IMR-90 (cell line): ENCODE measurements at regions not wholly inside any gene's neighbourhood (a gene's known extent, or its start where the extent isn't known, plus 50 kb on each side); places are given as distances from the start of the nearest gene placed in this dataset.

Source experiments
- ATAC-seq: fragments of 200-7000 bp; cut with Tn5 transposase; 2 replicates; pipeline ENCODE4 v1.9.1; 2020; ENCODE audit warnings: low read depth, mild to moderate bottlenecking, moderate library complexity
- BruUV-seq: library from RNA; stranded (reverse); fragments of 400-500 nt; replicated peaks from 2 replicates; lab custom pipeline; 2021; lab: Mats Ljungman, UMichigan
- CTCF ChIA-PET: fragments of 300-600 bp; formaldehyde crosslinking; extraction: SDS; loops from one replicate; lab custom pipeline; 2021; ENCODE audit warnings: antibody characterized with exemption; lab: Yijun Ruan, JAX
- POLR2A ChIA-PET: fragments of 300-600 bp; sonication (Branson Sonifier 250); formaldehyde crosslinking; loops from one replicate; lab custom pipeline; 2022; ENCODE audit warnings: antibody characterized with exemption; ENCODE audit not compliant: unreplicated experiment; lab: Charles Lee
- DNase-seq: peaks from one replicate; pipeline ENCODE4 v3.0.0; 2013
- H2AFZ ChIP-seq: replicated peaks from 2 replicates; pipeline ENCODE3; 2013; ENCODE audit warnings: low read length, mild to moderate bottlenecking; ENCODE audit not compliant: poor library complexity
- H2AK5ac ChIP-seq: 2 replicates; pipeline ENCODE4 v1.6.1; 2013; ENCODE audit warnings: low read depth, low read length, inconsistent platforms
- H2AK9ac ChIP-seq: replicated peaks from 2 replicates; pipeline ENCODE3; 2013; ENCODE audit warnings: mild to moderate bottlenecking, low read depth, low read length, moderate library complexity; ENCODE audit not compliant: poor library complexity
- H2BK120ac ChIP-seq: 2 replicates; pipeline ENCODE4 v1.6.1; 2013; ENCODE audit warnings: low read depth, low read length, inconsistent platforms
- H2BK15ac ChIP-seq: 3 replicates; pipeline ENCODE4 v1.6.1; 2013; ENCODE audit warnings: low read depth, low read length, inconsistent platforms
- H2BK20ac ChIP-seq: 2 replicates; pipeline ENCODE4 v1.6.1; 2013; ENCODE audit warnings: low read depth, mild to moderate bottlenecking, inconsistent platforms, low read length, moderate library complexity
- H2BK5ac ChIP-seq: 2 replicates; pipeline ENCODE4 v1.6.1; 2013; ENCODE audit warnings: mild to moderate bottlenecking, low read depth, low read length, inconsistent platforms; ENCODE audit not compliant: poor library complexity, severe bottlenecking
- H3K14ac ChIP-seq: replicated peaks from 2 replicates; pipeline ENCODE4 v1.6.1; 2013; ENCODE audit warnings: low read depth, low read length, inconsistent platforms
- H3K18ac ChIP-seq: 2 replicates; pipeline ENCODE4 v1.6.1; 2013; ENCODE audit warnings: low read depth, low read length, control low read depth
- H3K23ac ChIP-seq: 2 replicates; pipeline ENCODE4 v1.6.1; 2013; ENCODE audit warnings: low read depth, low read length, inconsistent platforms
- H3K27ac ChIP-seq: 2 replicates; pipeline ENCODE4 v1.5.1; 2013; ENCODE audit warnings: mild to moderate bottlenecking, control low read depth, low read length; ENCODE audit not compliant: insufficient read depth
- H3K27me3 ChIP-seq: 2 replicates; pipeline ENCODE4 v1.6.1; 2013; ENCODE audit warnings: low read length; ENCODE audit not compliant: control insufficient read depth, insufficient read depth
- H3K36me3 ChIP-seq: 2 replicates; pipeline ENCODE4 v1.6.1; 2013; ENCODE audit warnings: low read length, mixed read lengths; ENCODE audit not compliant: control insufficient read depth, insufficient read depth
- H3K4ac ChIP-seq: 2 replicates; pipeline ENCODE4 v1.6.1; 2013; ENCODE audit warnings: low read depth, low read length, inconsistent platforms
- H3K4me1 ChIP-seq: 2 replicates; pipeline ENCODE4 v1.6.1; 2013; ENCODE audit warnings: low read length, mixed read lengths; ENCODE audit not compliant: control insufficient read depth, insufficient read depth
- H3K4me2 ChIP-seq: 2 replicates; pipeline ENCODE4 v1.6.1; 2013; ENCODE audit warnings: low read depth, mild to moderate bottlenecking, control low read depth, low read length, moderate library complexity
- H3K4me3 ChIP-seq: 2 replicates; pipeline ENCODE4 v1.5.1; 2013; ENCODE audit warnings: low read depth, mild to moderate bottlenecking, control low read depth, low read length, moderate library complexity; ENCODE audit not compliant: insufficient read depth
- H3K56ac ChIP-seq: 2 replicates; pipeline ENCODE4 v1.6.1; 2013; ENCODE audit warnings: low read length, inconsistent platforms; ENCODE audit not compliant: insufficient read depth; ENCODE audit errors: extremely low read depth
- H3K79me1 ChIP-seq, 2 experiments: 2 replicates each; pipeline ENCODE4 v1.6.1; 2013; ENCODE audit warnings: low read length in 2 of 2, inconsistent platforms in 1 of 2, low read depth in 1 of 2
- H3K9ac ChIP-seq: 2 replicates; pipeline ENCODE4 v1.6.1; 2013; ENCODE audit warnings: low read depth, low read length, control low read depth
- H3K9me1 ChIP-seq: 2 replicates; pipeline ENCODE4 v1.6.1; 2013; ENCODE audit warnings: low read length, inconsistent platforms; ENCODE audit not compliant: insufficient read depth
- H3K9me3 ChIP-seq: 2 replicates; pipeline ENCODE4 v1.6.1; 2013; ENCODE audit warnings: low read length; ENCODE audit not compliant: control insufficient read depth, insufficient read depth
- H4K20me1 ChIP-seq: 2 replicates; pipeline ENCODE4 v1.6.1; 2013; ENCODE audit warnings: low read length, inconsistent platforms; ENCODE audit not compliant: insufficient read depth
- H4K5ac ChIP-seq: 2 replicates; pipeline ENCODE4 v1.6.1; 2013; ENCODE audit warnings: mild to moderate bottlenecking, low read depth, low read length, control low read depth
- H4K8ac ChIP-seq, 2 experiments: 2 replicates each; pipeline ENCODE4 v1.6.1; 2013; ENCODE audit warnings: low read depth in 2 of 2, low read length in 2 of 2, control low read depth in 1 of 2, inconsistent platforms in 1 of 2
- H4K91ac ChIP-seq: 2 replicates; pipeline ENCODE4 v1.6.1; 2013; ENCODE audit warnings: low read depth, low read length, inconsistent platforms; ENCODE audit not compliant: insufficient read depth
- BHLHE40 ChIP-seq: fragments of 150-350 bp; IDR thresholded peaks from 2 replicates; pipeline ENCODE4 v1.6.1; 2016; ENCODE audit warnings: mild to moderate bottlenecking, low read depth, low read length
- CEBPB ChIP-seq: IDR thresholded peaks from 2 replicates; pipeline ENCODE4 v1.6.1; 2012; ENCODE audit warnings: low read depth, low read length, improper control_type of control experiment
- CHD1 ChIP-seq: IDR thresholded peaks from 2 replicates; pipeline ENCODE4 v1.6.1; 2012; ENCODE audit warnings: low read depth, low read length, improper control_type of control experiment
- FOS ChIP-seq: fragments of 150-350 bp; IDR thresholded peaks from 2 replicates; pipeline ENCODE4 v1.6.1; 2016; ENCODE audit warnings: low read depth, low read length
- MAFK ChIP-seq: IDR thresholded peaks from 2 replicates; pipeline ENCODE4 v1.6.1; 2012; ENCODE audit warnings: low read depth, low read length, improper control_type of control experiment
- MAZ ChIP-seq: IDR thresholded peaks from 2 replicates; pipeline ENCODE4 v1.6.1; 2012; ENCODE audit warnings: low read depth, mild to moderate bottlenecking, low read length, improper control_type of control experiment, moderate library complexity, borderline replicate concordance
- MXI1 ChIP-seq: IDR thresholded peaks from 2 replicates; pipeline ENCODE4 v1.6.1; 2012; ENCODE audit warnings: low read depth, mild to moderate bottlenecking, low read length, moderate library complexity, borderline replicate concordance
- NFE2L2 ChIP-seq: fragments of 150-350 bp; IDR thresholded peaks from 2 replicates; pipeline ENCODE4 v1.6.1; 2016; ENCODE audit warnings: low read depth, mild to moderate bottlenecking, low read length
- POLR2A ChIP-seq: IDR thresholded peaks from 2 replicates; pipeline ENCODE4 v1.6.1; 2012; ENCODE audit warnings: mild to moderate bottlenecking, low read depth, low read length
- RAD21 ChIP-seq: IDR thresholded peaks from 2 replicates; pipeline ENCODE4 v1.6.1; 2012; ENCODE audit warnings: low read length, improper control_type of control experiment
- RCOR1 ChIP-seq: IDR thresholded peaks from 2 replicates; pipeline ENCODE4 v1.6.1; 2012; ENCODE audit warnings: mild to moderate bottlenecking, low read length, improper control_type of control experiment; ENCODE audit not compliant: insufficient replicate concordance
- RFX5 ChIP-seq: IDR thresholded peaks from 2 replicates; pipeline ENCODE4 v1.8.0; 2012; ENCODE audit warnings: low read depth, mild to moderate bottlenecking, low read length, moderate library complexity
- SMC3 ChIP-seq: fragments of 150-350 bp; IDR thresholded peaks from 2 replicates; pipeline ENCODE4 v1.6.1; 2016; ENCODE audit warnings: low read depth, mild to moderate bottlenecking, antibody characterized with exemption, low read length, moderate library complexity
- USF2 ChIP-seq: fragments of 150-350 bp; IDR thresholded peaks from 2 replicates; pipeline ENCODE4 v1.6.1; 2017; ENCODE audit warnings: mild to moderate bottlenecking, antibody characterized with exemption, low read length, low read depth
- WGBS, 2 experiments: methylation state at CpG; one replicate each; pipeline versions ENCODE4 v1.1.5 to v1.1.7; 2013; ENCODE audit warnings: missing lambda C conversion rate in 2 of 2; ENCODE audit not compliant: insufficient read length in 1 of 2; ENCODE audit errors: extremely low coverage in 2 of 2; 5-methylcytosine and 5-hydroxymethylcytosine counted together
- dilution Hi-C: fragments of 300-500 bp; cut with HindIII; formaldehyde crosslinking; loops from one replicate; pipeline ENCODE4 v1.14.3; 2018; ENCODE audit warnings: low sequenced_read_pairs; ENCODE audit not compliant: unreplicated experiment
- in situ Hi-C: fragments of 300-500 bp; cut with MboI; formaldehyde crosslinking; loops from 3 replicates; pipeline ENCODE4 v1.14.3; 2019; ENCODE audit warnings: low sequenced_read_pairs, inconsistent platforms, mixed read lengths
- intact Hi-C: fragments of 100-400 bp; cut with micrococcal nuclease; formaldehyde crosslinking; loops from 2 replicates; pipeline ENCODE4 v1.10.0; 2022
- TF ChIP-seq, protein P1 (sequence below): fragments of 150-350 bp; IDR thresholded peaks from 2 replicates; pipeline ENCODE4 v1.6.1; 2016; ENCODE audit warnings: low read depth, mild to moderate bottlenecking, low read length, moderate library complexity, borderline replicate concordance
- TF ChIP-seq, protein P2 (sequence below): conservative IDR thresholded peaks from 2 replicates; pipeline ENCODE4 v1.5.1; 2012; ENCODE audit warnings: mild to moderate bottlenecking, low read depth, low read length, improper control_type of control experiment

DNA sequence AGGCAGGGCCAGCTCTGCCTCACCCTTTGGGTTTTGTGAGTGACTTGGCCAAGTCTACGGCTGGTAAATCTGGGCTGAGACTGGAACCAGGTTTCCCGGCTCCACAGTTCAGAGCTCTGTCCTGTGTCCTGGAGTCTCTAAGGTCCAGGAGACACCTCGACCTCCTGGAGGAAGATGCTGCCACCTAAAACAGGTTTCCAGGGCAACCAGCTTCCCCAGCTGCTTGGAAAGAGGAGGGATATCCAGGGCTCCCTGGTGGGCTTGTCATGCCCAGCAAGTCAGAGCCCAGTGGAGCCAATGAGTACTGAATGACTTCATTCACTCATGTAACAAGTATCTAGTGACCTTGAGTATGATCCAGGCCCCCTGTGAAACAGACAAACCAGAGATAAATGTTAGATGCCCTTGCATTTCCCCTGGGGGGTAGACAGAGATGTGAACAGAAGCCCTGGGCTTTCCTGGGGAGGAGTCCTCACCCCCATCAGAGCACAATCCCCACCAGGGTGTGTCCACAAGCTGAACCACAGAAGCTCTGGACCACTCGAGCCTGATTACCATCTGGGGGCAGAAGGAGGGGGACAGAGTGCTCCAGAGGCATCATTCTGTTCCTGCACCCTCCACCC lies 181.2 kb upstream of the RAB4A start:
- H3K36me3 ChIP-seq = no peaks in the 10 kb centered on the region
- no peak for TF ChIP-seq CEBPB
- no peak for TF ChIP-seq RFX5
- no peak for TF ChIP-seq MXI1
- TF ChIP-seq CHD1 = no peak
- TF ChIP-seq RAD21 = no peak
- TF ChIP-seq MAZ = no peak
- TF ChIP-seq NFE2L2 = no peak
- TF ChIP-seq, protein P1, sequence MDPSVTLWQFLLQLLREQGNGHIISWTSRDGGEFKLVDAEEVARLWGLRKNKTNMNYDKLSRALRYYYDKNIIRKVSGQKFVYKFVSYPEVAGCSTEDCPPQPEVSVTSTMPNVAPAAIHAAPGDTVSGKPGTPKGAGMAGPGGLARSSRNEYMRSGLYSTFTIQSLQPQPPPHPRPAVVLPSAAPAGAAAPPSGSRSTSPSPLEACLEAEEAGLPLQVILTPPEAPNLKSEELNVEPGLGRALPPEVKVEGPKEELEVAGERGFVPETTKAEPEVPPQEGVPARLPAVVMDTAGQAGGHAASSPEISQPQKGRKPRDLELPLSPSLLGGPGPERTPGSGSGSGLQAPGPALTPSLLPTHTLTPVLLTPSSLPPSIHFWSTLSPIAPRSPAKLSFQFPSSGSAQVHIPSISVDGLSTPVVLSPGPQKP = no peak
- no peak for TF ChIP-seq MAFK
- TF ChIP-seq SMC3 = no peak
- TF ChIP-seq BHLHE40 = no peak
- no peak for TF ChIP-seq POLR2A
- no peak for TF ChIP-seq USF2
- TF ChIP-seq RCOR1 = no peak
- TF ChIP-seq FOS = no peak
- TF ChIP-seq, protein P2, sequence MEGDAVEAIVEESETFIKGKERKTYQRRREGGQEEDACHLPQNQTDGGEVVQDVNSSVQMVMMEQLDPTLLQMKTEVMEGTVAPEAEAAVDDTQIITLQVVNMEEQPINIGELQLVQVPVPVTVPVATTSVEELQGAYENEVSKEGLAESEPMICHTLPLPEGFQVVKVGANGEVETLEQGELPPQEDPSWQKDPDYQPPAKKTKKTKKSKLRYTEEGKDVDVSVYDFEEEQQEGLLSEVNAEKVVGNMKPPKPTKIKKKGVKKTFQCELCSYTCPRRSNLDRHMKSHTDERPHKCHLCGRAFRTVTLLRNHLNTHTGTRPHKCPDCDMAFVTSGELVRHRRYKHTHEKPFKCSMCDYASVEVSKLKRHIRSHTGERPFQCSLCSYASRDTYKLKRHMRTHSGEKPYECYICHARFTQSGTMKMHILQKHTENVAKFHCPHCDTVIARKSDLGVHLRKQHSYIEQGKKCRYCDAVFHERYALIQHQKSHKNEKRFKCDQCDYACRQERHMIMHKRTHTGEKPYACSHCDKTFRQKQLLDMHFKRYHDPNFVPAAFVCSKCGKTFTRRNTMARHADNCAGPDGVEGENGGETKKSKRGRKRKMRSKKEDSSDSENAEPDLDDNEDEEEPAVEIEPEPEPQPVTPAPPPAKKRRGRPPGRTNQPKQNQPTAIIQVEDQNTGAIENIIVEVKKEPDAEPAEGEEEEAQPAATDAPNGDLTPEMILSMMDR = no peak
- in situ Hi-C loops = no loop called here
- H2BK15ac ChIP-seq = no peak overlapping the region
- no TSS peak for BruUV-seq
- POLR2A ChIA-PET = no interaction called here
- no peak overlapping the region for H3K27ac ChIP-seq
- H3K18ac ChIP-seq = no peak overlapping the region
- H4K20me1 ChIP-seq = no peaks in the 10 kb centered on the region
- H3K9me3 ChIP-seq = no peaks in the 10 kb centered on the region
- no peak overlapping the region for H3K9ac ChIP-seq
- H3K79me1 ChIP-seq = no peaks in the 10 kb centered on the region
- no peaks in the 10 kb centered on the region for H3K9me1 ChIP-seq
- H4K8ac ChIP-seq = no peak overlapping the region
- no peak overlapping the region for H2BK120ac ChIP-seq
- DNase-seq = no peak
- H3K27me3 ChIP-seq = peaks cover 21% of the 10 kb centered on the region; the same call in 1 of the 2 replicates
- H3K4me2 ChIP-seq = no peak overlapping the region
- WGBS, 2 experiments = no CpG with 5 or more reads among the region's 4 CpGs
- no peak overlapping the region for H2AK5ac ChIP-seq
- dilution Hi-C loops = no loop called here
- H3K4ac ChIP-seq = no peak overlapping the region
- H2AFZ ChIP-seq = no peak overlapping the region
- no peak overlapping the region for H2BK5ac ChIP-seq
- no peak overlapping the region for H3K4me3 ChIP-seq
- ATAC-seq = no peak
- CTCF ChIA-PET = no interaction called here
- H3K4me1 ChIP-seq = no peaks in the 10 kb centered on the region
- H4K5ac ChIP-seq = no peak overlapping the region
- H3K14ac ChIP-seq = no peak overlapping the region
- H2AK9ac ChIP-seq = no peak overlapping the region
- H3K23ac ChIP-seq = no peak overlapping the region
- H4K91ac ChIP-seq = no peak overlapping the region
- intact Hi-C loops = no loop called here
- H3K56ac ChIP-seq = no peak overlapping the region
- H2BK20ac ChIP-seq = no peak overlapping the region
